Cardiac muscle cell (in vitro differentiated cells and primary cell): ENCODE measurements at regions not wholly inside any gene's neighbourhood (a gene's known extent, or its start where the extent isn't known, plus 50 kb on each side); places are given as distances from the start of the nearest gene placed in this dataset.
"Not testable (repeated sequence)": the region's sequence is repeated elsewhere in the genome, so short reads cannot be mapped to it uniquely, and the experiment has no call there.

ENCODE experiments used
- DNase-seq, 2 donors: peaks; one replicate each; pipeline versions ENCODE4 v3.0.0 to v3.0.0-alpha.2; 2010 to 2017; ENCODE audit warnings: low read depth in 1 of 2, low spot score in 1 of 2
- H3K27ac ChIP-seq: fragments of 200-600 bp; sonication (generic); 2 replicates; pipeline ENCODE4 v1.5.1; 2016
- H3K27me3 ChIP-seq: fragments of 200-600 bp; sonication (generic); 2 replicates; pipeline ENCODE4 v1.6.0; 2016; ENCODE audit warnings: control low read depth
- H3K36me3 ChIP-seq: fragments of 200-600 bp; sonication (generic); 2 replicates; pipeline ENCODE4 v1.5.1; 2016; ENCODE audit warnings: control low read depth
- H3K4me1 ChIP-seq: fragments of 200-600 bp; sonication (generic); 2 replicates; pipeline ENCODE4 v1.8.1; 2017; ENCODE audit warnings: low read depth, mild to moderate bottlenecking, mixed run types
- H3K4me3 ChIP-seq: fragments of 200-600 bp; sonication (generic); 2 replicates; pipeline ENCODE4 v1.5.1; 2016; ENCODE audit warnings: mild to moderate bottlenecking
- H3K9me3 ChIP-seq: fragments of 200-600 bp; sonication (generic); 2 replicates; pipeline ENCODE4 v1.5.1; 2017; ENCODE audit warnings: low read depth, mild to moderate bottlenecking, control low read depth
- CTCF ChIP-seq: IDR thresholded peaks from 2 replicates; pipeline ENCODE4 v1.5.1; 2012; ENCODE audit warnings: low read depth, mild to moderate bottlenecking, low read length

DNA sequence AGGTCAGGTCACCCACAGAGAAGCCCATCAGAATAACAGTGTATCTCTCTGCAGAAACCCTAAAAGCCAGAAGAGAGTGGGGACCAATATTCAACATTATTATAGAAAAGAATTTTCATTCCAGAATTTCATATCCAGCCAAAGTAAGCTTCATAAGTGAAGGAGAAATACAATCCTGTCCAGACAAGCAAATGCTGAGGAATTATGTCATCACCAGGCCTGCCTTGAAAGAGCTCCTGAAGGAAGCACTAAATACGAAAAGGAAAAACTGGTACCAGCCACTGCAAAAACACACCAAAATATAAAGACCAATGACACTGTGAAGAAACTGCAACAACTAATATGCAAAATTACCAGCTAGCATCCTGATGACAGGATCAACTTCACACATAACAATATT, 260.0 kb upstream of the KYNU start:
- Histone ChIP-seq H3K27ac (no peak overlapping the region), H3K4me3 (no peak overlapping the region), H3K4me1 (no peaks in the 10 kb centered on the region), H3K27me3 (no peaks in the 10 kb centered on the region), H3K9me3 (no peaks in the 10 kb centered on the region), H3K36me3 (no peaks in the 10 kb centered on the region)
- TF ChIP-seq CTCF: no peak
- no peak for DNase-seq

- H3K27me3 ChIP-seq: no peaks in the 10 kb centered on the region
- no peaks in the 10 kb centered on the region for H3K4me1 ChIP-seq
- no peaks in the 10 kb centered on the region for H3K9me3 ChIP-seq
- H3K27ac ChIP-seq: no peak overlapping the region
- TF ChIP-seq CTCF: no peak
- no peak overlapping the region for H3K4me3 ChIP-seq
- H3K36me3 ChIP-seq: no peaks in the 10 kb centered on the region
- no peak for DNase-seq
Measured at GRCh38 chr2:142615876-142616275, 261.6 kb upstream of the KYNU start.

DNA sequence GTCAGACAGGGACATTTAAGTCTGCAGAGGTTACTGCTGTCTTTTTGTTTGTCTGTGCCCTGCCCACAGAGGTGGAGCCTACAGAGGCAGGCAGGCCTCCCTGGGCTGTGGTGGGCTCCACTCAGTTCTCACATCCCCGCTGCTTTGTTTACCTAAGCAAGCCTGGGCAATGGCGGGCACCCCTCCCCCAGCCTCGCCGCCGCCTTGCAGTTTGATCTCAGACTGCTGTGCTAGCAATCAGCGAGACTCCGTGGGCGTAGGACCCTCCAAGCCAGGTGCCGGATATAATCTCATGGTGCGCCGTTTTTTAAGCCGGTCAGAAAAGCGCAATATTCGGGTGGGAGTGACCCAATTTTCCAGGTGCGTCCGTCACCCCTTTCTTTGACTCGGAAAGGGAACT, 264.3 kb upstream of the KYNU start:
- not testable (repeated sequence) for H3K27me3 ChIP-seq, H3K4me3 ChIP-seq, H3K27ac ChIP-seq, H3K36me3 ChIP-seq, H3K9me3 ChIP-seq, DNase-seq, H3K4me1 ChIP-seq

DNA sequence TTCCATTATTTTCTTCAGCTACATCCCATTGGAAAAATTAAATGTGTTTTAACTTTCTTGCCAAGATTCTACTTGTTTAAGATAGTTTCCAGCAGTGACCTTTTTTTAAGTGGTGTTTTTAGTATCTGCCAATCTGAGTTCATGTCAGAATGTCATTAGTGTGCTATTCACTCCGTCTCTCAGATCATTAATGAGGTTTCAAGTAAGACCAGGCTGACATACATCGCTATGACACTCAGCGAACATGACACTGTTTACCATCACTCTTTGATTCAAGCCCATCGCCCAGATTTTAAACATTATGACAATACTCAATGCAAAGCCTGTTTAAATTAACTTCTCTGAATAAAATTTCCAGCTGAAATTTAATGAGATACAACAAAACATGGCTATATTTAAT, 272.0 kb upstream of the KYNU start:
- Histone ChIP-seq H3K27ac (no peak overlapping the region), H3K36me3 (no peaks in the 10 kb centered on the region), H3K27me3 (no peaks in the 10 kb centered on the region), H3K4me1 (peaks cover 4% of the 10 kb centered on the region), H3K4me3 (no peak overlapping the region), H3K9me3 (no peaks in the 10 kb centered on the region)
- no peak for DNase-seq
- no peak for TF ChIP-seq CTCF

DNA sequence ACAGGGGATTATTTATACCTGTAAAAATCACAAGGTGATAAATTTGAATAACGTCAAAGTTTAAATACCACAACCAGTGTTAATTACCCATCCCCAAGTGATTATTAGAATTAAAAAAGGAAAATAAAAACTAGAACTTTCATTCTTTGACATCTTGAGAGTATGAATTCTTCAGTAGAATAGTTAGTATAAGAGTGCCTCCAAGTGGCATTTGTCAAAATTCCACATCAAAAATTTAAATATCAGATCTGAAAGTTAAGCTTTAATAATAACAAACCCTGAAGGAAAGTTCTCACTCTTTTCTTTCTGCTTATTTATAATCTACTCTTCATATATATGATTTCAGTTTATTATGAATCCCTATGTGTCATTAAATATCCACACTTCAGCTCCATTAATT, 273.7 kb upstream of the KYNU start:
- no peaks in the 10 kb centered on the region for H3K36me3 ChIP-seq

GRCh38 chr2:142602418-142602989, 275.0 kb upstream of the KYNU start:
- no peaks in the 10 kb centered on the region for H3K36me3 ChIP-seq
- H3K27ac ChIP-seq: no peak overlapping the region
- H3K27me3 ChIP-seq: no peaks in the 10 kb centered on the region
- H3K4me3 ChIP-seq: no peak overlapping the region
- no peaks in the 10 kb centered on the region for H3K9me3 ChIP-seq
- peaks cover 4% of the 10 kb centered on the region for H3K4me1 ChIP-seq
- DNase-seq: no peak
- TF ChIP-seq CTCF: no peak

More for the DNA sequence above, 273.7 kb upstream of the KYNU start:
- Histone ChIP-seq H3K27me3 (no peaks in the 10 kb centered on the region), H3K4me3 (no peak overlapping the region), H3K9me3 (no peaks in the 10 kb centered on the region), H3K4me1 (peaks cover 4% of the 10 kb centered on the region), H3K27ac (no peak overlapping the region)
- TF ChIP-seq CTCF: no peak
- DNase-seq: no peak
